ENCODE measurements at regions not wholly inside any gene's neighbourhood (a gene's known extent, or its start where the extent isn't known, plus 50 kb on each side); places are given as distances from the start of the nearest gene placed in this dataset.
"Not testable (repeated sequence)": the region's sequence is repeated elsewhere in the genome, so short reads cannot be mapped to it uniquely, and the experiment has no call there.

DNA sequence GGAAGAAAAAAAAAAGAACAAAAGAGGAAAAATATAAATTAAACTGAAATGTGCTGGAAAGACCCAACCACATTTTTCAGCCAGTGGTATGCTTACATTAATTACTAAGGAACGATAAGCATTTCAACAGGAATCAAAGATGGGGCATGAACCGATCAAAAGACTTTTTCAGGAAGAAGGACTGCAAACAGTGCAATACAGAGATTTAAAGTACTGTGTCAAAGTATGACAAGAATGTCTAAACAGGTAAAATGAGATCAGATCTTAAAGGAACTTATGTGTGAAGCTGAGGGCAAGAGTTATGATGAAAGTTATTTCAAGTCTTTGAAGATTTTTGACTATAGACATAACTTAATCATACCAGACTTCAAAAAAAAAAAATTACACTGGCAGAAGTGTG is 1761.8 kb downstream of the SLITRK5 start:
- no peak overlapping the region for H3K4me3 ChIP-seq (ENCODE audit: low read depth in 1 of 2, low read length in 2 of 2)
- no peak overlapping the region for H3K27ac ChIP-seq (ENCODE audit: low read depth, low read length)
- H3K4me1 ChIP-seq (ENCODE audit: control insufficient read depth in 1 of 2, insufficient read depth in 2 of 2, low read length in 2 of 2): no peaks in the 10 kb centered on the region
- no peaks in the 10 kb centered on the region for H3K36me3 ChIP-seq (ENCODE audit: control insufficient read depth in 1 of 2, insufficient read depth in 2 of 2, low read length in 2 of 2)
- no peaks in the 10 kb centered on the region for H3K27me3 ChIP-seq (ENCODE audit: control insufficient read depth in 1 of 2, insufficient read depth in 2 of 2, low read length in 2 of 2)
- H3K9ac ChIP-seq (ENCODE audit: low read depth in 1 of 2, low read length in 2 of 2): no peak overlapping the region
- H3K9me3 ChIP-seq (ENCODE audit: control insufficient read depth in 1 of 2, low read length in 2 of 2): peaks cover 8 to 22% of the 10 kb centered on the region in 2 donors

DNA sequence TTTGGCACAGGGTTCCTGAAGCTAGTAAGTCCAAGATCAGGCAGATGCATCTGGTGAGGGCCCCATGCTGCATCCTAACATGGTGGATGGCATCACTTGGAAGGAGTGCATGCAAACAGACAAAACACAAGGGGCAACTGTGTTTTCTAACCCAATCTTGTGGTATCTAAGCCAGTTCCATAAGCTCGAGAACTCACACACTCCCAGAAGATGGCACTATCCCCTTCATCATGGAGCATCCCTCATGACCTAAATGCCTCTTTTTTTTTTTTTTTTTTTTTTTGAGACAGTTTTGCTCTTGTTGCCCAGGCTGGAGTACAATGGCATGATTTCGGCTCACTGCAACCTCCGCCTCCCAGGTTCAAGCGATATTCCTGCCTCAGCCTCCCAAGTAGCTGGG is 1763.5 kb downstream of the SLITRK5 start:
- peaks cover 5 to 14% of the 10 kb centered on the region in 2 donors for H3K9me3 ChIP-seq (ENCODE audit: control insufficient read depth in 1 of 2, low read length in 2 of 2)
- H3K27ac ChIP-seq (ENCODE audit: low read depth, low read length); H3K4me1 ChIP-seq (ENCODE audit: control insufficient read depth in 1 of 2, insufficient read depth in 2 of 2, low read length in 2 of 2); H3K4me3 ChIP-seq (ENCODE audit: low read depth in 1 of 2, low read length in 2 of 2); H3K9ac ChIP-seq (ENCODE audit: low read depth in 1 of 2, low read length in 2 of 2); H3K27me3 ChIP-seq (ENCODE audit: control insufficient read depth in 1 of 2, insufficient read depth in 2 of 2, low read length in 2 of 2); H3K36me3 ChIP-seq (ENCODE audit: control insufficient read depth in 1 of 2, insufficient read depth in 2 of 2, low read length in 2 of 2): not testable (repeated sequence)

DNA sequence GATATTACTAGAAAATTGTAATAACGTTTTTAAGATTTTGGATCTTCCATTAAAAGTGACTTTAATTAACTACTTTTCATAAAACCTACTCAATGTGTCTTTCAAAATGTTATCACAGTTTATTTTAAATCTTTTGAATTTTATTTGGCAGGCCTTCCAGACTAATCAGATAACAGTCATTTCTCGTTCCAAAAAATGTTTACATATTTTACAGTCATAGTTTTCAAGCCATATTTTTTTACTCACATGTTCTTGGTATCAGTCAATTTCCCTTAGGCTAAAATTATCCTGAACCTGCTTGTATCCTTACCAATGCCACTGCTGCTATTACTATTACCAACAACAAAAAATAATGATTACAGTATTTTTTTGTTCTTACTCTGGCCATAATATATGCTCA is 1783.5 kb downstream of the SLITRK5 start:
- Histone ChIP-seq H3K9me3 (ENCODE audit: control insufficient read depth in 1 of 2, low read length in 2 of 2) (peaks cover 0 to 3% of the 10 kb centered on the region in 2 donors), H3K36me3 (ENCODE audit: control insufficient read depth in 1 of 2, insufficient read depth in 2 of 2, low read length in 2 of 2) (no peaks in the 10 kb centered on the region)

DNA sequence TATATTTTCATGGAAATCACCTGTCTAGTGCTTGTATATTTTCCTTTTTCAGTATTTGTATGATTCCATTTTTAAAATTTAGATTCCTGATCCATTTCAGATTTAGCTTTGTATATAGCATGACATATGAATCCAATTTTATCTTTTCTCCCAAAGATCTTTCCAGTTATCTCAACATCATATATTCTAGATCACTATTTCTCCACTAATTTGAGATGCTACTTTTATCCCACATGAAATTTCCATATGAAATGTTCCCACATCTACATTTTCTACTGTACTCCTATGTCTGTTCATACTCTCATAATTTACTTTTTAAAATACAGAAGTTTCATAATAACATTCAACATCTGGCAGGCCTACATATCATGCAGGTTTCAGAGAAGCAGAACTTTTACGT is 1784.1 kb downstream of the SLITRK5 start:
- no peaks in the 10 kb centered on the region for H3K36me3 ChIP-seq (ENCODE audit: control insufficient read depth in 1 of 2, insufficient read depth in 2 of 2, low read length in 2 of 2)
- no peak overlapping the region for H3K27ac ChIP-seq (ENCODE audit: low read depth, low read length)
- no peaks in the 10 kb centered on the region for H3K27me3 ChIP-seq (ENCODE audit: control insufficient read depth in 1 of 2, insufficient read depth in 2 of 2, low read length in 2 of 2)
- H3K9ac ChIP-seq (ENCODE audit: low read depth in 1 of 2, low read length in 2 of 2): no peak overlapping the region
- H3K9me3 ChIP-seq (ENCODE audit: control insufficient read depth in 1 of 2, low read length in 2 of 2): peaks cover 0 to 3% of the 10 kb centered on the region in 2 donors
- no peaks in the 10 kb centered on the region for H3K4me1 ChIP-seq (ENCODE audit: control insufficient read depth in 1 of 2, insufficient read depth in 2 of 2, low read length in 2 of 2)
- H3K4me3 ChIP-seq (ENCODE audit: low read depth in 1 of 2, low read length in 2 of 2): no peak overlapping the region

More for the DNA sequence above, 1783.5 kb downstream of the SLITRK5 start:
- H3K27ac ChIP-seq (ENCODE audit: low read depth, low read length): no peak overlapping the region
- no peak overlapping the region for H3K9ac ChIP-seq (ENCODE audit: low read depth in 1 of 2, low read length in 2 of 2)
- H3K4me1 ChIP-seq (ENCODE audit: control insufficient read depth in 1 of 2, insufficient read depth in 2 of 2, low read length in 2 of 2): no peaks in the 10 kb centered on the region
- no peak overlapping the region for H3K4me3 ChIP-seq (ENCODE audit: low read depth in 1 of 2, low read length in 2 of 2)
- no peaks in the 10 kb centered on the region for H3K27me3 ChIP-seq (ENCODE audit: control insufficient read depth in 1 of 2, insufficient read depth in 2 of 2, low read length in 2 of 2)

DNA sequence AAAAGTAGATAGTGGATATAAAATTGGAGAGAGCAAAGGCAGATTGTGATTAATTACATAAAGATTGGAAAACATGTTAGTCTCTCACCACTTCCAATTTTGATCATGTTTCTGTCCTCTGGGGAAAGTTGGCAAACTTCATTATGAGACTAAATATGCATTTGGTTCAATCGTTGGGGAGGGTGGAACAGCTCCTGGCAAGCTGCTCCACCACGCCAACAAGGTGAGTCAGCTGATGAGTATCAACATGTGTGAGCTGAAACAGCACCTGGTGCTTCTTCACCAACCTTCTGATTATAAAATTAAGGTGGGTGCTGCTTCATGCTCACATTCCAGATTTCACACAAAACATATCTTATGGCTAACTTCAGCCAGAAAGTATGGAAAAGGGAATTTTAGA is 1784.6 kb downstream of the SLITRK5 start:
- no peak overlapping the region for H3K27ac ChIP-seq (ENCODE audit: low read depth, low read length)
- H3K4me1 ChIP-seq (ENCODE audit: control insufficient read depth in 1 of 2, insufficient read depth in 2 of 2, low read length in 2 of 2): no peaks in the 10 kb centered on the region
- H3K4me3 ChIP-seq (ENCODE audit: low read depth in 1 of 2, low read length in 2 of 2): no peak overlapping the region
- peaks cover 0 to 3% of the 10 kb centered on the region in 2 donors for H3K9me3 ChIP-seq (ENCODE audit: control insufficient read depth in 1 of 2, low read length in 2 of 2)
- no peaks in the 10 kb centered on the region for H3K36me3 ChIP-seq (ENCODE audit: control insufficient read depth in 1 of 2, insufficient read depth in 2 of 2, low read length in 2 of 2)
- H3K9ac ChIP-seq (ENCODE audit: low read depth in 1 of 2, low read length in 2 of 2): no peak overlapping the region
- no peaks in the 10 kb centered on the region for H3K27me3 ChIP-seq (ENCODE audit: control insufficient read depth in 1 of 2, insufficient read depth in 2 of 2, low read length in 2 of 2)

DNA sequence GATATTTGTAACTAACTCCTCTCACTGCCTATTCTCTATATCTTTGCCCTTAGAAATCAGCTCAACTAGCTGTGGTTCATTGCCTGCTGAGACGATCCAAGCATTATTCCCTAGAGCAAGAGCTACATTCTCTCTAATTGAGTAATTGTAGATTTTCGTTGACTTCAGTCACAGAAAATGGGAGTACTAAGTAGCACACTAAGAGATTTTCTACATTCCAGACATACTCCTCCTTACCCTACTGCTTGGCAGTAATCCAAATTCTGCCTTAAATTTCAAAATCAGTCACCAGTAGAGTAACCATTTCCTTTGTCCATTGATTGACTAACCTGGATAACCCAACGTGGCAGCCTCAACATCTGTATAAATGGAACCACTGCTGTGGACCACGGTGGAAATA is 1786.8 kb downstream of the SLITRK5 start:
- Histone ChIP-seq H3K36me3 (ENCODE audit: control insufficient read depth in 1 of 2, insufficient read depth in 2 of 2, low read length in 2 of 2) (no peaks in the 10 kb centered on the region), H3K4me1 (ENCODE audit: control insufficient read depth in 1 of 2, insufficient read depth in 2 of 2, low read length in 2 of 2) (no peaks in the 10 kb centered on the region)

DNA sequence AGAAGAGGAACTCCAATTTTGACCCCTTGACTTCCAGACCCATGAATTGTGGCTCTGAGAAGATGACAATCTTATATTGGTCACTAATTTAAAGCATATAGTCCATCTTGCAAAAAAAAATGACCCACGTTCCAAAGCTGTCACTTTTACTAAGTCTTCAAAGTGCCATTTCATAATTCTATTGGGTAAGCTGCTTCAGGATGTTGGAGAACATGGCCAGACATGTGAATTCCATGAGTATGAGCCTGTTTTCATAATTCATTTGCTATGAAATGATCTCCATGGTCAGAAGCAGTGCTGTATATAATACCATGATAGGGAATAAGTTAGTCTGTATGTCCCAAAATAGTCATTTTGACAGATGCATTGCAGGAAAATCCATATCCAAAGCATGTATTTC is 1787.3 kb downstream of the SLITRK5 start:
- no peaks in the 10 kb centered on the region for H3K4me1 ChIP-seq (ENCODE audit: control insufficient read depth in 1 of 2, insufficient read depth in 2 of 2, low read length in 2 of 2)
- no peaks in the 10 kb centered on the region for H3K9me3 ChIP-seq (ENCODE audit: control insufficient read depth in 1 of 2, low read length in 2 of 2)
- H3K4me3 ChIP-seq (ENCODE audit: low read depth in 1 of 2, low read length in 2 of 2): no peak overlapping the region
- no peak overlapping the region for H3K9ac ChIP-seq (ENCODE audit: low read depth in 1 of 2, low read length in 2 of 2)
- H3K27ac ChIP-seq (ENCODE audit: low read depth, low read length): no peak overlapping the region
- H3K36me3 ChIP-seq (ENCODE audit: control insufficient read depth in 1 of 2, insufficient read depth in 2 of 2, low read length in 2 of 2): no peaks in the 10 kb centered on the region
- no peaks in the 10 kb centered on the region for H3K27me3 ChIP-seq (ENCODE audit: control insufficient read depth in 1 of 2, insufficient read depth in 2 of 2, low read length in 2 of 2)

More for the DNA sequence above, 1786.8 kb downstream of the SLITRK5 start:
- H3K9me3 ChIP-seq (ENCODE audit: control insufficient read depth in 1 of 2, low read length in 2 of 2): peaks cover 0 to 3% of the 10 kb centered on the region in 2 donors
- no peak overlapping the region for H3K27ac ChIP-seq (ENCODE audit: low read depth, low read length)
- no peak overlapping the region for H3K9ac ChIP-seq (ENCODE audit: low read depth in 1 of 2, low read length in 2 of 2)
- no peak overlapping the region for H3K4me3 ChIP-seq (ENCODE audit: low read depth in 1 of 2, low read length in 2 of 2)
- H3K27me3 ChIP-seq (ENCODE audit: control insufficient read depth in 1 of 2, insufficient read depth in 2 of 2, low read length in 2 of 2): no peaks in the 10 kb centered on the region

DNA sequence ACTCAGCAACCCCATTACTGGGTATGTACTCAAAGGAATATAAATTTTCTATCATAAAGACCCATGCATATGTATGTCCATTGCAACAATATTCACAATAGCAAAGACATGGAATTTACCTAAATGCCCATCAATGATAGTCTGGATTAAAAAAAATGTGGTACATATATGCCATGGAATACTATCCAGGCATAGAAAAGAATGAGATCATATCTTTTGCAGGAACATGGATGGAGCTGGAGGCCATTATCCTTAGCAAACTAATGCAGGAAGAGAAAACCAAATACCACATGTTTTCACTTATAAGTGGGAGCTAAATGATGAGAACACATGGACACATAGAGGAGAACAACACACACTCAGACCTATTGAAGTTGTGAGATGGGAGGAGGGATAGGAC is 1789.7 kb downstream of the SLITRK5 start:
- H3K9ac ChIP-seq (ENCODE audit: low read depth in 1 of 2, low read length in 2 of 2); H3K9me3 ChIP-seq (ENCODE audit: control insufficient read depth in 1 of 2, low read length in 2 of 2): not testable (repeated sequence)

DNA sequence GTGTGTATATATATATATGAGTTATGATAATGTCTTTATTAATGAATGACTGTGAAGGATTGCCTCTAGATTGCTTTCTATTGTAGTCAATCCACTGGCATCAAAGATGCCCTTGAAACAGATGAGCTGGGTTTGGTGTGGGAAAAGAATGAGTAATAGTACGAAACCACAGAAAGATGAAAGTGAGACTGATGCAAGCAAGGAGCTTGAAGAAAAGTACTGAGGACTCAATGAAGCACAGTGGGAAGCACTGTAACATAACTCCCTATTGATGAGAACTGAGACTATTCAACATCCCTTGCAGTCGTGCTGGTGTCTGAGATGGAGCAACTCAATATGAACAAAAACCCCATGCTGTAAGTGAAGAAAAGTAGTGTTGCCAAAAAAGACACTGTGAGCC is 1794.2 kb downstream of the SLITRK5 start:
- Histone ChIP-seq H3K36me3 (ENCODE audit: control insufficient read depth in 1 of 2, insufficient read depth in 2 of 2, low read length in 2 of 2) (no peaks in the 10 kb centered on the region), H3K9me3 (ENCODE audit: control insufficient read depth in 1 of 2, low read length in 2 of 2) (peaks cover 0 to 2% of the 10 kb centered on the region in 2 donors), H3K27me3 (ENCODE audit: control insufficient read depth in 1 of 2, insufficient read depth in 2 of 2, low read length in 2 of 2) (no peaks in the 10 kb centered on the region), H3K4me3 (ENCODE audit: low read depth in 1 of 2, low read length in 2 of 2) (no peak overlapping the region), H3K4me1 (ENCODE audit: control insufficient read depth in 1 of 2, insufficient read depth in 2 of 2, low read length in 2 of 2) (no peaks in the 10 kb centered on the region), H3K27ac (ENCODE audit: low read depth, low read length) (no peak overlapping the region), H3K9ac (ENCODE audit: low read depth in 1 of 2, low read length in 2 of 2) (no peak overlapping the region)

More for the DNA sequence above, 1789.7 kb downstream of the SLITRK5 start:
- H3K27ac ChIP-seq (ENCODE audit: low read depth, low read length); H3K4me3 ChIP-seq (ENCODE audit: low read depth in 1 of 2, low read length in 2 of 2); H3K36me3 ChIP-seq (ENCODE audit: control insufficient read depth in 1 of 2, insufficient read depth in 2 of 2, low read length in 2 of 2); H3K27me3 ChIP-seq (ENCODE audit: control insufficient read depth in 1 of 2, insufficient read depth in 2 of 2, low read length in 2 of 2); H3K4me1 ChIP-seq (ENCODE audit: control insufficient read depth in 1 of 2, insufficient read depth in 2 of 2, low read length in 2 of 2): not testable (repeated sequence)

DNA sequence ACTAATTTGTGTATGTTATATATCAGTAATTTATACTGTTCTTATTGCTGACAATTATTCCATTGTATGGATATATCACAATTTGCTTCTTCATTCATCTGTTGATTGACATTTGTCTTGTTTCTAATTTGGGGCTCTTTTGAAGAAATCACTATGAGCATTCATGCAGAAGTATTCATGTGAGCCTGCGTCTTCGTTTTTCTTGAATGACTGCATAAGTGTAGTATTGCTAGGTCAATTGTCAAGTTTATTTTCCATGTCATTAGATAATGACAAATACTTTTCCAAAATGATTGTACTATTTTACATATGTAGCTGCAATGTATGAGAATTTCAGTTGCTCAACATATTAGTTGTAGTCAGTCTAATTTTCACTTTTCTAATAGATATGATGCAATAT is 1796.9 kb downstream of the SLITRK5 start:
- Histone ChIP-seq H3K9me3 (ENCODE audit: control insufficient read depth in 1 of 2, low read length in 2 of 2) (peaks cover 2 to 10% of the 10 kb centered on the region in 2 donors), H3K27ac (ENCODE audit: low read depth, low read length) (no peak overlapping the region), H3K4me1 (ENCODE audit: control insufficient read depth in 1 of 2, insufficient read depth in 2 of 2, low read length in 2 of 2) (no peaks in the 10 kb centered on the region), H3K4me3 (ENCODE audit: low read depth in 1 of 2, low read length in 2 of 2) (no peak overlapping the region), H3K9ac (ENCODE audit: low read depth in 1 of 2, low read length in 2 of 2) (no peak overlapping the region), H3K27me3 (ENCODE audit: control insufficient read depth in 1 of 2, insufficient read depth in 2 of 2, low read length in 2 of 2) (no peaks in the 10 kb centered on the region), H3K36me3 (ENCODE audit: control insufficient read depth in 1 of 2, insufficient read depth in 2 of 2, low read length in 2 of 2) (no peaks in the 10 kb centered on the region)

DNA sequence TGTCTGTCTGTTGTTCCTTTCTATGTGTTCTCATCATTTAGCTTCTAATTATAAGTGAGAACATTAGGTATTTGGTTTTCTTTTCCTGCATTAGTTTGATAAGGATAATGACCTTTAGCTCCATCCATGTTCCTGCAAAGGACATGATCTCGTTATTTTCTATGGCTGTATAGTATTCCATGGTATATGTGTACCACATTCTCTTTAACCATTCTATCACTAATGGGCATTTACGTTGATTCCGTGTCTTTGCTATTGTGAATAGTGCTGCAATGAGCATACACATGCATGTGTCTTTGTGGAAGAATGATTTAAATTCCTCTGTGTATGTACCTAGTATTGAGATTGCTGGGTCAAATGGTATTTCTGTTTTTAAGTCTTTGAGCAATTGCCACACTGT is 1799.7 kb downstream of the SLITRK5 start:
- H3K4me3 ChIP-seq (ENCODE audit: low read depth in 1 of 2, low read length in 2 of 2): no peak overlapping the region
- H3K27me3 ChIP-seq (ENCODE audit: control insufficient read depth in 1 of 2, insufficient read depth in 2 of 2, low read length in 2 of 2): no peaks in the 10 kb centered on the region
- peaks cover 9 to 18% of the 10 kb centered on the region in 2 donors for H3K9me3 ChIP-seq (ENCODE audit: control insufficient read depth in 1 of 2, low read length in 2 of 2)
- H3K4me1 ChIP-seq (ENCODE audit: control insufficient read depth in 1 of 2, insufficient read depth in 2 of 2, low read length in 2 of 2): no peaks in the 10 kb centered on the region
- no peaks in the 10 kb centered on the region for H3K36me3 ChIP-seq (ENCODE audit: control insufficient read depth in 1 of 2, insufficient read depth in 2 of 2, low read length in 2 of 2)
- no peak overlapping the region for H3K27ac ChIP-seq (ENCODE audit: low read depth, low read length)
- no peak overlapping the region for H3K9ac ChIP-seq (ENCODE audit: low read depth in 1 of 2, low read length in 2 of 2)
